Astrocyte (in vitro differentiated cells and primary cell): ENCODE measurements at regions not wholly inside any gene's neighbourhood (a gene's known extent, or its start where the extent isn't known, plus 50 kb on each side); places are given as distances from the start of the nearest gene placed in this dataset.

Experiments used
- CTCF ChIP-seq: IDR thresholded peaks from 2 replicates; pipeline ENCODE4 v1.5.1; 2011; ENCODE audit warnings: low read depth, mild to moderate bottlenecking, inconsistent platforms, low read length, moderate library complexity; ENCODE audit not compliant: insufficient read depth
- EZH2 ChIP-seq: IDR thresholded peaks from 2 replicates; pipeline ENCODE4 v1.6.1; 2012; ENCODE audit warnings: mild to moderate bottlenecking, low read length, inconsistent platforms; ENCODE audit not compliant: insufficient read depth

- TF ChIP-seq EZH2 (no peak), CTCF (no peak)
These were observed 85.2 kb upstream of the NKD1 start for GRCh38 chr16:50462793-50463507.
